ENCODE measurements at regions not wholly inside any gene's neighbourhood (a gene's known extent, or its start where the extent isn't known, plus 50 kb on each side); places are given as distances from the start of the nearest gene placed in this dataset.
A peak's percentile ranks its signal among the peaks of the same experiment; 100 is the strongest.

GRCh38 chr5:74185599-74185998 lies 454.9 kb downstream of the ENC1 start:
- no peak overlapping the region for H3K27ac ChIP-seq (ENCODE audit: low read depth)
- H3K4me1 ChIP-seq (ENCODE audit: insufficient read depth): no peaks in the 10 kb centered on the region
- 57% methylated on average over 2 of the region's 2 CpGs for WGBS
- DNase-seq (ENCODE audit: extremely low spot score): no peak
- H3K36me3 ChIP-seq (ENCODE audit: insufficient read depth): no peaks in the 10 kb centered on the region
- H3K4me3 ChIP-seq (ENCODE audit: low read depth, low read length): no peak overlapping the region

- 81% methylated on average over 1 of the region's 1 CpG for WGBS
- no peak for DNase-seq (ENCODE audit: extremely low spot score)
- H3K36me3 ChIP-seq (ENCODE audit: insufficient read depth): no peaks in the 10 kb centered on the region
- no peak overlapping the region for H3K27ac ChIP-seq (ENCODE audit: low read depth)
- no peak overlapping the region for H3K4me3 ChIP-seq (ENCODE audit: low read depth, low read length)
- no peaks in the 10 kb centered on the region for H3K4me1 ChIP-seq (ENCODE audit: insufficient read depth)
Observed at GRCh38 chr5:74184649-74185048, 455.9 kb downstream of the ENC1 start.

- Histone ChIP-seq H3K27ac (ENCODE audit: low read depth) (no peak overlapping the region), H3K4me1 (ENCODE audit: insufficient read depth) (no peaks in the 10 kb centered on the region), H3K4me3 (ENCODE audit: low read depth, low read length) (no peak overlapping the region), H3K36me3 (ENCODE audit: insufficient read depth) (no peaks in the 10 kb centered on the region)
- DNase-seq (ENCODE audit: extremely low spot score): no peak
- WGBS: 58% methylated on average over 8 of the region's 8 CpGs
Observed at GRCh38 chr5:74183041-74183440, 457.5 kb downstream of the ENC1 start.

GRCh38 chr5:74182603-74183002 lies 457.9 kb downstream of the ENC1 start:
- DNase-seq (ENCODE audit: extremely low spot score): no peak
- no peak overlapping the region for H3K27ac ChIP-seq (ENCODE audit: low read depth)
- no peak overlapping the region for H3K4me3 ChIP-seq (ENCODE audit: low read depth, low read length)
- H3K4me1 ChIP-seq (ENCODE audit: insufficient read depth): no peaks in the 10 kb centered on the region
- WGBS: 69% methylated on average over 6 of the region's 6 CpGs
- H3K36me3 ChIP-seq (ENCODE audit: insufficient read depth): no peaks in the 10 kb centered on the region

- H3K4me1 ChIP-seq (ENCODE audit: insufficient read depth): no peaks in the 10 kb centered on the region
- H3K4me3 ChIP-seq (ENCODE audit: low read depth, low read length): no peak overlapping the region
- H3K27ac ChIP-seq (ENCODE audit: low read depth): no peak overlapping the region
- WGBS: 93% methylated on average over 3 of the region's 3 CpGs
- DNase-seq (ENCODE audit: extremely low spot score): no peak
- H3K36me3 ChIP-seq (ENCODE audit: insufficient read depth): no peaks in the 10 kb centered on the region
Observed at GRCh38 chr5:74179701-74180100, 460.8 kb downstream of the ENC1 start.

GRCh38 chr5:74179179-74179578 lies 461.3 kb downstream of the ENC1 start:
- no peak for DNase-seq (ENCODE audit: extremely low spot score)
- WGBS: 46% methylated on average over 2 of the region's 2 CpGs
- H3K36me3 ChIP-seq (ENCODE audit: insufficient read depth): no peaks in the 10 kb centered on the region
- H3K4me1 ChIP-seq (ENCODE audit: insufficient read depth): no peaks in the 10 kb centered on the region
- no peak overlapping the region for H3K4me3 ChIP-seq (ENCODE audit: low read depth, low read length)
- H3K27ac ChIP-seq (ENCODE audit: low read depth): no peak overlapping the region

GRCh38 chr5:74177961-74178360 lies 462.6 kb downstream of the ENC1 start:
- 66% methylated on average over 3 of the region's 3 CpGs for WGBS
- no peak for DNase-seq (ENCODE audit: extremely low spot score)
- Histone ChIP-seq H3K4me3 (ENCODE audit: low read depth, low read length) (no peak overlapping the region), H3K4me1 (ENCODE audit: insufficient read depth) (no peaks in the 10 kb centered on the region), H3K36me3 (ENCODE audit: insufficient read depth) (no peaks in the 10 kb centered on the region), H3K27ac (ENCODE audit: low read depth) (no peak overlapping the region)

- no peak for DNase-seq (ENCODE audit: extremely low spot score)
- WGBS: 72% methylated on average over 1 of the region's 1 CpG
- Histone ChIP-seq H3K4me1 (ENCODE audit: insufficient read depth) (no peaks in the 10 kb centered on the region), H3K27ac (ENCODE audit: low read depth) (no peak overlapping the region), H3K36me3 (ENCODE audit: insufficient read depth) (no peaks in the 10 kb centered on the region), H3K4me3 (ENCODE audit: low read depth, low read length) (no peak overlapping the region)
Observed at GRCh38 chr5:74174366-74174765, 466.2 kb downstream of the ENC1 start.

GRCh38 chr5:74173665-74174064 lies 466.9 kb downstream of the ENC1 start:
- WGBS: 90% methylated on average over 7 of the region's 7 CpGs
- no peak for DNase-seq (ENCODE audit: extremely low spot score)
- Histone ChIP-seq H3K27ac (ENCODE audit: low read depth) (no peak overlapping the region), H3K36me3 (ENCODE audit: insufficient read depth) (no peaks in the 10 kb centered on the region), H3K4me1 (ENCODE audit: insufficient read depth) (no peaks in the 10 kb centered on the region), H3K4me3 (ENCODE audit: low read depth, low read length) (no peak overlapping the region)

- H3K4me3 ChIP-seq (ENCODE audit: low read depth, low read length): no peak overlapping the region
- no peak for DNase-seq (ENCODE audit: extremely low spot score)
- 92% methylated on average over 7 of the region's 7 CpGs for WGBS
- H3K27ac ChIP-seq (ENCODE audit: low read depth): no peak overlapping the region
- H3K36me3 ChIP-seq (ENCODE audit: insufficient read depth): no peaks in the 10 kb centered on the region
- no peaks in the 10 kb centered on the region for H3K4me1 ChIP-seq (ENCODE audit: insufficient read depth)
Observed at GRCh38 chr5:74173241-74173640, 467.3 kb downstream of the ENC1 start.

- Histone ChIP-seq H3K4me3 (ENCODE audit: low read depth, low read length) (no peak overlapping the region), H3K36me3 (ENCODE audit: insufficient read depth) (no peaks in the 10 kb centered on the region), H3K27ac (ENCODE audit: low read depth) (no peak overlapping the region), H3K4me1 (ENCODE audit: insufficient read depth) (no peaks in the 10 kb centered on the region)
- 49% methylated on average over 2 of the region's 2 CpGs for WGBS
- no peak for DNase-seq (ENCODE audit: extremely low spot score)
Observed at GRCh38 chr5:74169701-74170100, 470.8 kb downstream of the ENC1 start.

GRCh38 chr5:74167930-74168315 lies 472.6 kb downstream of the ENC1 start:
- Histone ChIP-seq H3K36me3 (ENCODE audit: insufficient read depth) (no peaks in the 10 kb centered on the region), H3K27ac (ENCODE audit: low read depth) (no peak overlapping the region), H3K4me1 (ENCODE audit: insufficient read depth) (no peaks in the 10 kb centered on the region), H3K4me3 (ENCODE audit: low read depth, low read length) (no peak overlapping the region)
- 61% methylated on average over 4 of the region's 4 CpGs for WGBS
- DNase-seq (ENCODE audit: extremely low spot score): no peak

GRCh38 chr5:74167206-74167929 lies 473.2 kb downstream of the ENC1 start:
- Histone ChIP-seq H3K4me1 (ENCODE audit: insufficient read depth) (no peaks in the 10 kb centered on the region), H3K27ac (ENCODE audit: low read depth) (peak overlapping the region; percentile 76), H3K4me3 (ENCODE audit: low read depth, low read length) (no peak overlapping the region), H3K36me3 (ENCODE audit: insufficient read depth) (no peaks in the 10 kb centered on the region)
- WGBS: 54% methylated on average over 6 of the region's 6 CpGs
- DNase-seq (ENCODE audit: extremely low spot score): no peak

GRCh38 chr5:74166064-74166463 lies 474.5 kb downstream of the ENC1 start:
- 58% methylated on average over 2 of the region's 2 CpGs for WGBS
- no peak overlapping the region for H3K4me3 ChIP-seq (ENCODE audit: low read depth, low read length)
- H3K4me1 ChIP-seq (ENCODE audit: insufficient read depth): no peaks in the 10 kb centered on the region
- no peaks in the 10 kb centered on the region for H3K36me3 ChIP-seq (ENCODE audit: insufficient read depth)
- no peak overlapping the region for H3K27ac ChIP-seq (ENCODE audit: low read depth)
- DNase-seq (ENCODE audit: extremely low spot score): no peak

- Histone ChIP-seq H3K36me3 (ENCODE audit: insufficient read depth) (no peaks in the 10 kb centered on the region), H3K4me1 (ENCODE audit: insufficient read depth) (no peaks in the 10 kb centered on the region), H3K27ac (ENCODE audit: low read depth) (no peak overlapping the region), H3K4me3 (ENCODE audit: low read depth, low read length) (no peak overlapping the region)
- no peak for DNase-seq (ENCODE audit: extremely low spot score)
- 68% methylated on average over 3 of the region's 3 CpGs for WGBS
Observed at GRCh38 chr5:74164725-74165235, 475.7 kb downstream of the ENC1 start.
